ENCODE measurements at regions not wholly inside any gene's neighbourhood (a gene's known extent, or its start where the extent isn't known, plus 50 kb on each side); places are given as distances from the start of the nearest gene placed in this dataset.

- H3K9me3 ChIP-seq (ENCODE audit: control insufficient read depth in 5 of 5, low read length in 5 of 5), result no peaks in the 10 kb centered on the region
- H3K4me1 ChIP-seq (ENCODE audit: control insufficient read depth in 5 of 5, insufficient read depth in 5 of 5, low read length in 5 of 5), result peaks cover 6 to 30% (median 24%) of the 10 kb centered on the region in 5 donors
- no peaks in the 10 kb centered on the region for H3K27me3 ChIP-seq (ENCODE audit: control insufficient read depth in 5 of 5, insufficient read depth in 4 of 5, low read length in 5 of 5)
- H3K4me3 ChIP-seq (ENCODE audit: low read depth in 1 of 5, low read length in 5 of 5), result no peak overlapping the region
- H3K36me3 ChIP-seq (ENCODE audit: control insufficient read depth in 5 of 5, insufficient read depth in 5 of 5, low read length in 5 of 5), result no peaks in the 10 kb centered on the region
- peak overlapping the region; percentile 80 for H3K27ac ChIP-seq (ENCODE audit: low read depth, low read length)
- H3K9ac ChIP-seq (ENCODE audit: low read length in 5 of 5), result no peak overlapping the region
These were observed 228.8 kb upstream of the PGRMC2 start for GRCh38 chr4:128516301-128516969.

GRCh38 chr4:128513664-128514484 is 226.3 kb upstream of the PGRMC2 start:
- H3K27me3 ChIP-seq (ENCODE audit: control insufficient read depth in 5 of 5, insufficient read depth in 4 of 5, low read length in 5 of 5), result no peaks in the 10 kb centered on the region
- H3K9me3 ChIP-seq (ENCODE audit: control insufficient read depth in 5 of 5, low read length in 5 of 5), result no peaks in the 10 kb centered on the region
- no peak overlapping the region for H3K4me3 ChIP-seq (ENCODE audit: low read depth in 1 of 5, low read length in 5 of 5)
- H3K9ac ChIP-seq (ENCODE audit: low read length in 5 of 5), result no peak overlapping the region
- H3K27ac ChIP-seq (ENCODE audit: low read depth, low read length), result no peak overlapping the region
- no peaks in the 10 kb centered on the region for H3K36me3 ChIP-seq (ENCODE audit: control insufficient read depth in 5 of 5, insufficient read depth in 5 of 5, low read length in 5 of 5)
- peaks cover 6 to 25% (median 19%) of the 10 kb centered on the region in 5 donors for H3K4me1 ChIP-seq (ENCODE audit: control insufficient read depth in 5 of 5, insufficient read depth in 5 of 5, low read length in 5 of 5)

GRCh38 chr4:128512767-128513322 is 225.2 kb upstream of the PGRMC2 start:
- peaks cover 4 to 17% (median 13%) of the 10 kb centered on the region in 5 donors for H3K4me1 ChIP-seq (ENCODE audit: control insufficient read depth in 5 of 5, insufficient read depth in 5 of 5, low read length in 5 of 5)
- no peaks in the 10 kb centered on the region for H3K36me3 ChIP-seq (ENCODE audit: control insufficient read depth in 5 of 5, insufficient read depth in 5 of 5, low read length in 5 of 5)
- H3K4me3 ChIP-seq (ENCODE audit: low read depth in 1 of 5, low read length in 5 of 5), result no peak overlapping the region
- no peak overlapping the region for H3K9ac ChIP-seq (ENCODE audit: low read length in 5 of 5)
- H3K9me3 ChIP-seq (ENCODE audit: control insufficient read depth in 5 of 5, low read length in 5 of 5), result no peaks in the 10 kb centered on the region
- no peaks in the 10 kb centered on the region for H3K27me3 ChIP-seq (ENCODE audit: control insufficient read depth in 5 of 5, insufficient read depth in 4 of 5, low read length in 5 of 5)
- no peak overlapping the region for H3K27ac ChIP-seq (ENCODE audit: low read depth, low read length)

GRCh38 chr4:128512161-128512560 is 224.5 kb upstream of the PGRMC2 start:
- Histone ChIP-seq H3K4me1 (ENCODE audit: control insufficient read depth in 5 of 5, insufficient read depth in 5 of 5, low read length in 5 of 5) (peaks cover 0 to 10% (median 7%) of the 10 kb centered on the region in 5 donors), H3K27ac (ENCODE audit: low read depth, low read length) (no peak overlapping the region), H3K4me3 (ENCODE audit: low read depth in 1 of 5, low read length in 5 of 5) (no peak overlapping the region)

GRCh38 chr4:128510850-128511249 is 223.2 kb upstream of the PGRMC2 start:
- Histone ChIP-seq H3K4me1 (ENCODE audit: control insufficient read depth in 5 of 5, insufficient read depth in 5 of 5, low read length in 5 of 5) (peaks cover 0 to 4% (median 4%) of the 10 kb centered on the region in 5 donors), H3K36me3 (ENCODE audit: control insufficient read depth in 5 of 5, insufficient read depth in 5 of 5, low read length in 5 of 5) (no peaks in the 10 kb centered on the region), H3K27ac (ENCODE audit: low read depth, low read length) (no peak overlapping the region), H3K9ac (ENCODE audit: low read length in 5 of 5) (no peak overlapping the region), H3K4me3 (ENCODE audit: low read depth in 1 of 5, low read length in 5 of 5) (no peak overlapping the region), H3K27me3 (ENCODE audit: control insufficient read depth in 5 of 5, insufficient read depth in 4 of 5, low read length in 5 of 5) (no peaks in the 10 kb centered on the region), H3K9me3 (ENCODE audit: control insufficient read depth in 5 of 5, low read length in 5 of 5) (no peaks in the 10 kb centered on the region)

More at GRCh38 chr4:128512161-128512560, 224.5 kb upstream of the PGRMC2 start:
- H3K27me3 ChIP-seq (ENCODE audit: control insufficient read depth in 5 of 5, insufficient read depth in 4 of 5, low read length in 5 of 5), result no peaks in the 10 kb centered on the region
- no peaks in the 10 kb centered on the region for H3K9me3 ChIP-seq (ENCODE audit: control insufficient read depth in 5 of 5, low read length in 5 of 5)
- no peak overlapping the region for H3K9ac ChIP-seq (ENCODE audit: low read length in 5 of 5)
- H3K36me3 ChIP-seq (ENCODE audit: control insufficient read depth in 5 of 5, insufficient read depth in 5 of 5, low read length in 5 of 5), result no peaks in the 10 kb centered on the region

GRCh38 chr4:128502818-128503527 is 215.4 kb upstream of the PGRMC2 start:
- Histone ChIP-seq H3K27ac (ENCODE audit: low read depth, low read length) (no peak overlapping the region), H3K36me3 (ENCODE audit: control insufficient read depth in 5 of 5, insufficient read depth in 5 of 5, low read length in 5 of 5) (peaks cover 0 to 4% (median 0%) of the 10 kb centered on the region in 5 donors), H3K4me1 (ENCODE audit: control insufficient read depth in 5 of 5, insufficient read depth in 5 of 5, low read length in 5 of 5) (no peaks in the 10 kb centered on the region), H3K27me3 (ENCODE audit: control insufficient read depth in 5 of 5, insufficient read depth in 4 of 5, low read length in 5 of 5) (no peaks in the 10 kb centered on the region), H3K9me3 (ENCODE audit: control insufficient read depth in 5 of 5, low read length in 5 of 5) (peaks cover 2 to 19% (median 9%) of the 10 kb centered on the region in 5 donors), H3K4me3 (ENCODE audit: low read depth in 1 of 5, low read length in 5 of 5) (no peak overlapping the region), H3K9ac (ENCODE audit: low read length in 5 of 5) (no peak overlapping the region)

- peaks cover 2 to 19% (median 9%) of the 10 kb centered on the region in 5 donors for H3K9me3 ChIP-seq (ENCODE audit: control insufficient read depth in 5 of 5, low read length in 5 of 5)
- H3K4me3 ChIP-seq (ENCODE audit: low read depth in 1 of 5, low read length in 5 of 5), result no peak overlapping the region
- H3K27ac ChIP-seq (ENCODE audit: low read depth, low read length), result no peak overlapping the region
- H3K27me3 ChIP-seq (ENCODE audit: control insufficient read depth in 5 of 5, insufficient read depth in 4 of 5, low read length in 5 of 5), result no peaks in the 10 kb centered on the region
- H3K9ac ChIP-seq (ENCODE audit: low read length in 5 of 5), result no peak overlapping the region
- H3K36me3 ChIP-seq (ENCODE audit: control insufficient read depth in 5 of 5, insufficient read depth in 5 of 5, low read length in 5 of 5), result peaks cover 0 to 4% (median 0%) of the 10 kb centered on the region in 5 donors
- H3K4me1 ChIP-seq (ENCODE audit: control insufficient read depth in 5 of 5, insufficient read depth in 5 of 5, low read length in 5 of 5), result no peaks in the 10 kb centered on the region
These were observed 213.6 kb upstream of the PGRMC2 start for GRCh38 chr4:128501239-128501638.

- Histone ChIP-seq H3K4me3 (ENCODE audit: low read depth in 1 of 5, low read length in 5 of 5) (no peak overlapping the region), H3K36me3 (ENCODE audit: control insufficient read depth in 5 of 5, insufficient read depth in 5 of 5, low read length in 5 of 5) (peaks cover 0 to 4% (median 0%) of the 10 kb centered on the region in 5 donors), H3K27me3 (ENCODE audit: control insufficient read depth in 5 of 5, insufficient read depth in 4 of 5, low read length in 5 of 5) (no peaks in the 10 kb centered on the region), H3K9me3 (ENCODE audit: control insufficient read depth in 5 of 5, low read length in 5 of 5) (peaks cover 0 to 4% (median 0%) of the 10 kb centered on the region in 5 donors), H3K9ac (ENCODE audit: low read length in 5 of 5) (no peak overlapping the region), H3K4me1 (ENCODE audit: control insufficient read depth in 5 of 5, insufficient read depth in 5 of 5, low read length in 5 of 5) (peaks cover 0 to 6% (median 2%) of the 10 kb centered on the region in 5 donors), H3K27ac (ENCODE audit: low read depth, low read length) (no peak overlapping the region)
These were observed 200.6 kb upstream of the PGRMC2 start for GRCh38 chr4:128488055-128488705.

GRCh38 chr4:128484896-128485295 is 197.3 kb upstream of the PGRMC2 start:
- H3K4me1 ChIP-seq (ENCODE audit: control insufficient read depth in 5 of 5, insufficient read depth in 5 of 5, low read length in 5 of 5), result peaks cover 0 to 6% (median 2%) of the 10 kb centered on the region in 5 donors
- no peak overlapping the region for H3K9ac ChIP-seq (ENCODE audit: low read length in 5 of 5)
- no peak overlapping the region for H3K27ac ChIP-seq (ENCODE audit: low read depth, low read length)
- H3K9me3 ChIP-seq (ENCODE audit: control insufficient read depth in 5 of 5, low read length in 5 of 5), result peaks cover 0 to 7% (median 3%) of the 10 kb centered on the region in 5 donors
- H3K4me3 ChIP-seq (ENCODE audit: low read depth in 1 of 5, low read length in 5 of 5), result no peak overlapping the region
- no peaks in the 10 kb centered on the region for H3K27me3 ChIP-seq (ENCODE audit: control insufficient read depth in 5 of 5, insufficient read depth in 4 of 5, low read length in 5 of 5)
- peaks cover 0 to 6% (median 0%) of the 10 kb centered on the region in 5 donors for H3K36me3 ChIP-seq (ENCODE audit: control insufficient read depth in 5 of 5, insufficient read depth in 5 of 5, low read length in 5 of 5)
